HL-60 (cell line): ENCODE measurements at regions not wholly inside any gene's neighbourhood (a gene's known extent, or its start where the extent isn't known, plus 50 kb on each side); places are given as distances from the start of the nearest gene placed in this dataset.

ENCODE experiments used
- GABPA ChIP-seq: IDR thresholded peaks from 2 replicates; pipeline ENCODE4 v1.6.1; 2012; ENCODE audit warnings: low read depth
- POLR2AphosphoS5 ChIP-seq: IDR thresholded peaks from 2 replicates; pipeline ENCODE4 v1.6.1; 2012; ENCODE audit warnings: low read depth
- REST ChIP-seq: IDR thresholded peaks from 2 replicates; pipeline ENCODE4 v1.6.1; 2012; ENCODE audit warnings: low read depth; ENCODE audit not compliant: insufficient replicate concordance
- SPI1 ChIP-seq: IDR thresholded peaks from 2 replicates; pipeline ENCODE4 v1.6.1; 2012; ENCODE audit warnings: low read depth, mild to moderate bottlenecking, borderline replicate concordance
- TF ChIP-seq, protein P1 (sequence below): IDR thresholded peaks from one replicate; pipeline ENCODE4 v1.5.1; 2011; ENCODE audit warnings: low read length, control low read depth, inconsistent platforms; ENCODE audit not compliant: insufficient read depth

- TF ChIP-seq REST (no peak), POLR2AphosphoS5 (no peak), SPI1 (peak; percentile 100), GABPA (no peak)
- TF ChIP-seq, protein P1, sequence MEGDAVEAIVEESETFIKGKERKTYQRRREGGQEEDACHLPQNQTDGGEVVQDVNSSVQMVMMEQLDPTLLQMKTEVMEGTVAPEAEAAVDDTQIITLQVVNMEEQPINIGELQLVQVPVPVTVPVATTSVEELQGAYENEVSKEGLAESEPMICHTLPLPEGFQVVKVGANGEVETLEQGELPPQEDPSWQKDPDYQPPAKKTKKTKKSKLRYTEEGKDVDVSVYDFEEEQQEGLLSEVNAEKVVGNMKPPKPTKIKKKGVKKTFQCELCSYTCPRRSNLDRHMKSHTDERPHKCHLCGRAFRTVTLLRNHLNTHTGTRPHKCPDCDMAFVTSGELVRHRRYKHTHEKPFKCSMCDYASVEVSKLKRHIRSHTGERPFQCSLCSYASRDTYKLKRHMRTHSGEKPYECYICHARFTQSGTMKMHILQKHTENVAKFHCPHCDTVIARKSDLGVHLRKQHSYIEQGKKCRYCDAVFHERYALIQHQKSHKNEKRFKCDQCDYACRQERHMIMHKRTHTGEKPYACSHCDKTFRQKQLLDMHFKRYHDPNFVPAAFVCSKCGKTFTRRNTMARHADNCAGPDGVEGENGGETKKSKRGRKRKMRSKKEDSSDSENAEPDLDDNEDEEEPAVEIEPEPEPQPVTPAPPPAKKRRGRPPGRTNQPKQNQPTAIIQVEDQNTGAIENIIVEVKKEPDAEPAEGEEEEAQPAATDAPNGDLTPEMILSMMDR, result no peak
These were observed 87.0 kb upstream of the ZNF280D start for GRCh38 chr15:56820333-56820732.
